ENCODE measurements at regions not wholly inside any gene's neighbourhood (a gene's known extent, or its start where the extent isn't known, plus 50 kb on each side); places are given as distances from the start of the nearest gene placed in this dataset.

DNA sequence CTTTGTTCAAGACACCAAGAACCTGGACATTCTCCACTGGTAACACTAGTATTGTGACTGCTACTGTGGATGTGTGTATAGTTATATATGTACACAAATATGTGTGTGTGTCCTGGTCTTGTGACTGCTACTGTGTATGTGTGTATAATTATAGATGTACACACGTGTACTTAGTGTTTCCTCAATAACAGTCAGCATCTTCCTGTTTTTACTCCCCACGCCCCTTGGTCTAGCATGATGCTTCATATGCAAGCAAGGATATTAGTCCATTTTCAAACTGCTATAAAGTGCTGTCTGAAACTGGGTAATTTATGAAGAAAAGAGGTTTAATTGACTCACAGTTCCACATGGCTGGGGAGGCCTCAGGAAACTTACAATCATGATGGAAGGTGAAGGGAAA, 802.7 kb downstream of the RNF144A start:
- no peaks in the 10 kb centered on the region for H3K36me3 ChIP-seq

DNA sequence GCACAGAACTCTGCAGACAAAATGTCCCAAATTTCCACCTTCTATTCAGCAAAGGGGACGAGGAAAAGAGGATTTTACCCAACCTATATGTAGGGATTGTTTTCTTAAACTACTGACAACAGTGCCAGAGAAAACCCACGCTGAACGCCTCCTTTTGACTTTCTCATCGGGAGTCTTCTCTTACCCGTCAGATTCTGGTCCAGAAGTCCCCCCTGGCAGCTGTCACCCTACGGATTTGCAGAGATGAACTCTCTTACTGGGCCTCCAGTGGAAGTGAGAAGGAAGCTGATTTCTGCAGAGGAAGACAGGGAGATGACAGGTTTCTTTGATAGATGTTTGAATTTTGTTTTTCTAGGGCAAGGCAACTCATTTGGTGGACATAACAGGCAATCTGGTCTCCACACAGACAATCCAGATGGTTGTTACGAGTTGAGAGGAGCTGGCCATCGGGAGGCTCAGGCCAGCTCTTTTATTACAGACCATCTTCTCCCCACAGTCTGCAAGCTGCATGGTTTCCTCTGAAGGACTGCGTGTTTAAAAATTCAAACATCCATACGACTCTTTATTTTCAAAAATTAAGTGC, 804.3 kb downstream of the RNF144A start:
- H3K27me3 ChIP-seq: peaks cover 10% of the 10 kb centered on the region
- H3K4me3 ChIP-seq (ENCODE audit: low read depth in 1 of 2, low read length in 1 of 2): no peak overlapping the region
- H3K9me3 ChIP-seq: no peaks in the 10 kb centered on the region
- H3K4me1 ChIP-seq (ENCODE audit: control insufficient read depth in 1 of 2, insufficient read depth in 1 of 2, low read depth in 1 of 2, low read length in 1 of 2): no peaks in the 10 kb centered on the region
- no peaks in the 10 kb centered on the region for H3K36me3 ChIP-seq
- TF ChIP-seq, protein P1, sequence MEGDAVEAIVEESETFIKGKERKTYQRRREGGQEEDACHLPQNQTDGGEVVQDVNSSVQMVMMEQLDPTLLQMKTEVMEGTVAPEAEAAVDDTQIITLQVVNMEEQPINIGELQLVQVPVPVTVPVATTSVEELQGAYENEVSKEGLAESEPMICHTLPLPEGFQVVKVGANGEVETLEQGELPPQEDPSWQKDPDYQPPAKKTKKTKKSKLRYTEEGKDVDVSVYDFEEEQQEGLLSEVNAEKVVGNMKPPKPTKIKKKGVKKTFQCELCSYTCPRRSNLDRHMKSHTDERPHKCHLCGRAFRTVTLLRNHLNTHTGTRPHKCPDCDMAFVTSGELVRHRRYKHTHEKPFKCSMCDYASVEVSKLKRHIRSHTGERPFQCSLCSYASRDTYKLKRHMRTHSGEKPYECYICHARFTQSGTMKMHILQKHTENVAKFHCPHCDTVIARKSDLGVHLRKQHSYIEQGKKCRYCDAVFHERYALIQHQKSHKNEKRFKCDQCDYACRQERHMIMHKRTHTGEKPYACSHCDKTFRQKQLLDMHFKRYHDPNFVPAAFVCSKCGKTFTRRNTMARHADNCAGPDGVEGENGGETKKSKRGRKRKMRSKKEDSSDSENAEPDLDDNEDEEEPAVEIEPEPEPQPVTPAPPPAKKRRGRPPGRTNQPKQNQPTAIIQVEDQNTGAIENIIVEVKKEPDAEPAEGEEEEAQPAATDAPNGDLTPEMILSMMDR (IDR thresholded peaks at IDR 0.05): no peak
- no peak overlapping the region for H3K27ac ChIP-seq

More for the DNA sequence above, 802.7 kb downstream of the RNF144A start:
- TF ChIP-seq, protein P1 (IDR thresholded peaks at IDR 0.05): no peak
- H3K27ac ChIP-seq: no peak overlapping the region
- H3K27me3 ChIP-seq: peaks cover 3% of the 10 kb centered on the region
- no peaks in the 10 kb centered on the region for H3K9me3 ChIP-seq
- H3K4me3 ChIP-seq (ENCODE audit: low read depth in 1 of 2, low read length in 1 of 2): no peak overlapping the region
- no peaks in the 10 kb centered on the region for H3K4me1 ChIP-seq (ENCODE audit: control insufficient read depth in 1 of 2, insufficient read depth in 1 of 2, low read depth in 1 of 2, low read length in 1 of 2)

DNA sequence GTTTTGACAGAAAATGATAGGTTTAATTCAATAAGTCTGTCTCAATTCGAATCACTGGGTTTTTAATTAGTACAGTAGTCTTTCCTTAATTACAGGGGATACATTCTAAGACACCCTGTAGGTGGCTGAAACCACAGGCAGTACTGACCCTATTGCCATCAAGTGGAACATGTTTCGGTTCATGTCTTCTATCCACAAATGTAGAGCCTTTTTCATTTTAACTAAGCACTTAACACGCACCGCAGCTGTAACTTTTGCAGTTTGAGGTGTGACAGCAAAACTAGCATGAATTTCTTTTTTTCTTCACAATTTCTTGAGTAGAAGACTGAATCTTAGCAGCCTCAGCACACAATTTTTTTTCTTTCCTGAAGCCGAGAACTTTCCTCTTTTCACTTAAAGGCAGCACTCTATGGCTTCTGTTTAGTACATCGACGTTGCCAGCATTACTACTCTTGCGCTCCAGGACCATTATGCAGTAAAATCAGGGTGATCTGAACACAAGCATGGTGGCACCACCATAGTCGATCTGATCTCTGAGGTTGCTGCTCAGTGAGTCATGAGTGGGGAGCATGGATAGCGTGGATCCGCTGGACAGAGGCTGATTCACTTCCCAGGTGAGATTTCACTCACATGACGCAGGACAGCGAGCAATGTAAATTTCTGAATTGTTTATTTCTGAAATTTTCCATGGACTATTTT, 805.1 kb downstream of the RNF144A start:
- TF ChIP-seq, protein P1 (IDR thresholded peaks at IDR 0.05): no peak
- H3K36me3 ChIP-seq: no peaks in the 10 kb centered on the region
- peaks cover 10% of the 10 kb centered on the region for H3K27me3 ChIP-seq
- H3K4me3 ChIP-seq (ENCODE audit: low read depth in 1 of 2, low read length in 1 of 2): no peak overlapping the region
- no peaks in the 10 kb centered on the region for H3K9me3 ChIP-seq
- no peak overlapping the region for H3K27ac ChIP-seq
- H3K4me1 ChIP-seq (ENCODE audit: control insufficient read depth in 1 of 2, insufficient read depth in 1 of 2, low read depth in 1 of 2, low read length in 1 of 2): no peaks in the 10 kb centered on the region

DNA sequence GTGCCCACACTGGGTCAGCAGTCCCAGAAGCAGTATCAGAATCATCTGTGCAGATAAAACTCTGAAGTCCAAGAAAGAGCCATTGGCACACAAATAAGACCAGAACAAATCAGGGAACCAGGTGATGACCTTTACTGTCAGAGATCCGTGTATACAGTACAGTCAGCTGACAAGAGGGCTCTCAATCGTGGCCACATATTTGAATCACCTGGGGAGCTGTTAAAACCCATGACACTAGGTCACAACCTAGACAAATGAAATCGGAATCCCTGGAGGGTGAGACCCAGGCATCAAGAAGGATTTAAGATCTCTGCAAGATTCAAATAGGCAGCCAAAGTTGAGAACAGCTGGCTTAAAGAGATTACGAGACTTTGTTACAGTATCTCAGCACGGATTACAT, 807.1 kb downstream of the RNF144A start:
- no peaks in the 10 kb centered on the region for H3K36me3 ChIP-seq
- H3K27me3 ChIP-seq: peaks cover 10% of the 10 kb centered on the region
- H3K9me3 ChIP-seq: no peaks in the 10 kb centered on the region
- H3K4me1 ChIP-seq (ENCODE audit: control insufficient read depth in 1 of 2, insufficient read depth in 1 of 2, low read depth in 1 of 2, low read length in 1 of 2): no peaks in the 10 kb centered on the region
- no peak overlapping the region for H3K4me3 ChIP-seq (ENCODE audit: low read depth in 1 of 2, low read length in 1 of 2)
- TF ChIP-seq, protein P1 (IDR thresholded peaks at IDR 0.05): no peak
- H3K27ac ChIP-seq: no peak overlapping the region

DNA sequence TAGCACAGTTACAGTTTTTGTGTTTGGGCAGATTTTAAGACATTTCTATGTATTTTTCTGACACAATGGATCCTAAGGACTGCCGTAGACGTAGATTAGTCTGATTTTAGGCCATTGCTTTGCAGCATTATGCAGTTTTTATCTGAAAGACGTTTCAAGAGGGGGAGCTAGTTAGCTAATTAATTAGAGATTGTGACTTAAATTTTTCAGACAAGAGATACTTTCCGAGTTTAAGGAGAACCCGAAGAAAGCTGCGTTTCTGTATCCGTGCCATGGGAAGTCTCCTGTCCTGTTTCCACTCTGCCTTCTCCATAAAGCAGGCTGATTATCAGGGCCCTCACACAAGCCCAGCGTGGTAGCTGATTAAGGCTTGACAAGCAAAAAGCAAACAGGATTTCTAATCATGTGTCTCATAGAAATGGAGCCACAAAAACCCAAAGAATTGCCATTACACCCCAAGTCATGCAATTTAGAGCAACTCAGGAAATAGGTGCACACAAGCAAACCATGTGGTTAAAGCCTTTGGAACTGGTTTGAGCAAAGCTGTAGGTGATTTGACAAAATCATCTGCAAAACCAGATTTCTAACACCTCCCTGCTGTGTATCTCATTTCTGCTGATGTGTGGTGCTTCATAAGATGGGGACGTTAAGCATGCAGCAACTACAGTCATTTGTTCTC, 808.1 kb downstream of the RNF144A start:
- Histone ChIP-seq H3K4me1 (ENCODE audit: control insufficient read depth in 1 of 2, insufficient read depth in 1 of 2, low read depth in 1 of 2, low read length in 1 of 2) (no peaks in the 10 kb centered on the region), H3K36me3 (no peaks in the 10 kb centered on the region), H3K4me3 (ENCODE audit: low read depth in 1 of 2, low read length in 1 of 2) (no peak overlapping the region), H3K27ac (no peak overlapping the region), H3K9me3 (no peaks in the 10 kb centered on the region), H3K27me3 (peaks cover 10% of the 10 kb centered on the region)
- TF ChIP-seq, protein P1 (IDR thresholded peaks at IDR 0.05): no peak
